ENCODE measurements at regions not wholly inside any gene's neighbourhood (a gene's known extent, or its start where the extent isn't known, plus 50 kb on each side); places are given as distances from the start of the nearest gene placed in this dataset.
"Not testable (repeated sequence)": the region's sequence is repeated elsewhere in the genome, so short reads cannot be mapped to it uniquely, and the experiment has no call there.

DNA sequence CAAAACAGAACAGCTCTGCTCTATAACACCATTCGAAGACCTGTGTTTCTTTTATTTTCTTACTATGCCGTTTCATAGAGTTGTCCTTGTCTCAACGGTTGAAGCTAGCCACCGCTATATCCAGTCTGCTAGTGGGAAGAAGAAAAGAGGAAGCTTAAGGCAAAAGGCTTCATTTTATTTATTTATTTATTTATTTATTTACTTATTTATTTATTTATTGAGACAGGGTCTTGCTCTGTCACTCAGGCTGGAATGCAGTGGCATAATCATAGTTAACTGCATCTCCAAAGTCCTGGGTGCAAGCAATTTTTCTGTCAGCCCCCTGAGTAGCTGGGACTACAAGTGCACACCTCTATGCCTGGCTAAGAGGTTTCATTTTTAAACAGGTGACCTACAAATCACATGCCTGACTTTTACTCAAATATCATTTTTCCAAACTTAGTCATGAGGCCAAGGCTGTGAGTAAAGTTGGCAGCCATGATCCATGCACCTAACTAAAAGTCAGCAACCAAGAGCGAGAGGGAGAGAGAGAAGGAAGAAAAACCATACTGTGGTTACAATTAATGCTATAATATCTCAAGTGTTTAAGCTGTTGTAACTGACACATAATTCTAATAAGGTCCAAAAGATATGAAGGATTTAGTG, 1305.3 kb upstream of the LRRTM3 start:
- DNase-seq: no peak

DNA sequence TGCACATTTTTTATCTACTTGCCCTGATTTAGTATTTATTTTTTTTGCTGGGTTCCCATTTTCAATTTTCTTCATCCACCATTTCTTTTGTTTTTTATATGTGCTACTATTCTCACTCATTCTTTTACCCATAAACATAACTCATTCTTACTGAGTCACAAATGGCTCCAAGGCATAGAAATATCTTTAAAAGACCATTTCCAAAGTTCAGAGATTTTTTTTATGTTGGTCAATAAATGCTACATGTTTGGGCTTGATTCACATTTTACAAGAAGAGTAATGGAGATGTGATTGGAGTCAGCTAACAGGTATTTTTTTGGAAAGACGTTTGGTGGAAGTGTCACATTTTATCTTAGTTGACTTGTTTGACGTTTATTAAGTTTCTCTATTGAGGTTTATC, 1303.2 kb upstream of the LRRTM3 start:
- no peak for DNase-seq

DNA sequence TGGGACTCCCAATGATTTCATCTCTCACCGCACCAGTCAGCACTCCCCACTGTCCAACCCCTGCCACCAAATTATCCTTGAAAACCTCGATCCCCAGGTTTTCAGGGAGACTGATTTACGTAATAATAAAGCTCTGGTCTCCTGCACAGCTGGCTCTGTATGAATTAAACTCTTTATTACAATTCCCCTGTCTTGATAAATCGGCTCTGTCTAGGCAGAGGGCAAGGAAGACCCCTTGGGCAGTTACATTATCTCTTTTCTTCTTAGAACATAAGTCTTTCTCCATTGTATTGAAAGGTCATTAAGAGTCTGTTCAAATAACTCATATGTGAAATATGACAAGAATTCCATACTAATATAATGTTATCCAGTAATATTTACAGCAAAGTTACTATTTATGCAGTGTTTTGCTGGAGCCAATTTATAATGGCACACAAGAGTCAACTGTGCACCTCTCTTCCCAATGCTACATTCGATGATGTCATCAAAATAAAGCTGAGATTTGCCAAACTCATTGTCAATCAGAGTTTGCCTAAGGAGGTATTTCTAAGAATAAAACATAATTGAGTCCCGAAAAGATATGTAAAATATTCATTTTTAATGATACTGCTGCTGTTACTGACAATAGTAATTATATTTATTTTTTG, 1297.2 kb upstream of the LRRTM3 start:
- no peak for DNase-seq

DNA sequence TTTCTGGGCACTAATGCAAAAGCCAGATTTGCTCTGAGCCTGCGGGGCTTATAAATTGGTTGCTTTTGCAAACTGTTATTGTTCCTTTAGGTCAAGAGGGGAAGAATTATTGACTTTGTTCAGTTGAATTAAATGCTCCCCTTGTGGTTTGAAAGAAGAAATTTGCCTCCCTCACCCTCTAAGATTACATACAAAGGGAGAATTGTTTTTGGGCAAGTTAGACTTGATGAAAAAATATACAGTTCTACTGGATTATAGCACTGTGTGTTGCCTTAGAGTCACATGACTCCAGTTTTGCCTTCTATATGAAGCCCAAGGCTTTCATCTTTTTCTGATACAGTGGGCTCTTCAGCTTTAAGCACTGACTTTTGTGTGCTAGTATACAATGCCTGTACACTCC, 1265.8 kb upstream of the LRRTM3 start:
- no peak for DNase-seq

DNA sequence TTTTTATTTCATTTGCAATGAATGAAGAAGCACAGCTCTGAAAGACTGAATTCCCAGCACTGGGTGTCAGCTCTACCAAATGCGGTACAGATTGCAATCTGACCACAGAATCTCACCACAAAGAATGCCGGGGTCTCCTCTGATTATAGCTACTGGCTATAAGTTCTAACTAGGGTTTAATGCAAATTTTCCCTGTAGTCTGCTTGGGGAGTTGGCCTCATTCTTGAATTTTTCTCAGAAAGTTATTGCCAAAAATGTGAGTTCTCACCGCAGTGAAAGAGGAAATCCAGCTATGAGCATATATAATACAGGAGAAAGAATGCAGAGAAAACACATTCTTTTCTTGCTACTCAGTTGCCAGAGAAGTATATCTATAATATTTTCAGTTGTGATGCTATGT, 1255.7 kb upstream of the LRRTM3 start:
- DNase-seq: no peak

DNA sequence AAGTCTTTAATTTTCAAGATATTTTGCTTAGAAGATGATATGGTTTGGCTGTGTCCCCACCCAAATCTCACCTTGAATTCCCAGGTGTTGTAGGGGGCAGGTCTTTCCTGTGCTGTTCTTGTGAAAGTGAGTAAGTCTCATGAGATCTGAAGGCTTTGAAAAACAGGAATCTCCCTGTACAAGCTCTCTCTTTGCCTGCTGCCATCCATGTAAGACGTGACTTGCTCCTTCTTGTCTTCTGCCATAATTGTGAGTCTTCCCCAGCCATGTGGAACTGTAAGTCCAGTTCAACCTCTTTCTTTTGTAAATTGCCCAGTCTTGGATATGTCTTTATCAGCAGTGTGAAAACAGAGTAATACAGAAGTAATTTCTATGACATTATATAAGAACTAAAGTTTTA, 1255.2 kb upstream of the LRRTM3 start:
- DNase-seq: not testable (repeated sequence)

DNA sequence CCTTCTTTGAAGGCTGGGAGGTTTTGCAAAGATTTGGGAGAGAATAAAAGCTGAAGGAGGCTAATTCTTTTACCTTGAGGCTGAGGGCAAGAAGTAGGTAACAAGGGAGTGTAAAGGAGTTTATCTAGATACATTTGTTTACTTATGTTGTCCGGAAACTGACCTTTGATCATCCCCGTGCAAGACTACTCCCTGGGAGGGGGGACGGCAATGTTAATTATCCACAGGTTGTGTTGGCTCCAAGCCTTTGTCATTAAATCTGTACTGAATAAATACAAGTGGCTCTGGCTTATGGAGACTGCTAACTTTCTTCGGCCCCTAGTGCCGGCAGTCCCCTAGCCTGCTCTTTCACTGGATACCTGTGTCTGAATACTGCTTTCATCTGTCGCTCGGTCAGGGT, 1250.6 kb upstream of the LRRTM3 start:
- DNase-seq: no peak

DNA sequence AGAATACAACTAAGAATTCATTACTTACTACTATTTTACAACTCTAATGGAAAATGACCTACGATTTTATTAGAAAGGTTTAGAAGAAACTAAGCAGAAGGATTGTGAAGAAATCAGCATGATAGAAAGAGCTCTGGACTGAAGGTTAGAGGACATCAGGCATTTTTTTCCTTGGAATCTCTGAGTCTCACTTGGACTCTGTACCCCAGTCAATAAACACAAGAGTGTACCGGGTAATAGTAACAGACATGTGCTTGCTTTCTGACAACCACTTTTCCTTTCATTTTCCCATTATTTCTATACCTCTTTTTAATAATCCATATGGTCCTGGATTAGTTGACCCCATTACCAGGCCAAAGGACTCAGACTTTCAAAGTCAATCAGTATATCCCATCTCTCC, 1240.9 kb upstream of the LRRTM3 start:
- no peak for DNase-seq

DNA sequence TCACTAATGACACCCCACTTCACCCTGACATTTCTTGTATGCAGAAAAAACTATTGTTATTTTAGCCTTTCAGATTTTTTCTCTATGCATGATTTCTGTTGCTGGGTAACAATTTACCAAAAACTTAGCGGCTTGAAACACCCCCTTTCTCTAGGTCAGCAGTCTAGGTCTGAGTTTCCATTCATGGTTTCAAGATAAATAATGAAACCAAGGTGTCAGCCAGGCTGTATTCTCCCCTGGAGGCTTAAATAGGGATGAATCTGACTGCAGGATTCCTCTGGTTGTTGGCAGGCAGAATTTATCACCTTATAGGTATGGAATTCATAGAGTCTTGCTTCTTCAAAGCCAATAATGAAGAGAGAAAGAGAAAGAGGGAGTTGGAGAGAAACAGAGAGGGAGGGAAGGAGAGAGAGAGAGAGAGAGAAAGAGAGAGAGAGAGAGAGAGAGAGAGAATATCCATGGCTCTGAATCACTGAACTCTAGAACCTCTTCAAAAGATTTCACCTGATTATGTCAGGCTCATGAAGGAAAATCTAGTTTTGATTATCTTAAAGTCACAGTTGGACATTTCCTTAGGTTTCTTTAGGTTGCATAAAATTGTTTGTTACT, 1224.6 kb upstream of the LRRTM3 start:
- no peak for DNase-seq

DNA sequence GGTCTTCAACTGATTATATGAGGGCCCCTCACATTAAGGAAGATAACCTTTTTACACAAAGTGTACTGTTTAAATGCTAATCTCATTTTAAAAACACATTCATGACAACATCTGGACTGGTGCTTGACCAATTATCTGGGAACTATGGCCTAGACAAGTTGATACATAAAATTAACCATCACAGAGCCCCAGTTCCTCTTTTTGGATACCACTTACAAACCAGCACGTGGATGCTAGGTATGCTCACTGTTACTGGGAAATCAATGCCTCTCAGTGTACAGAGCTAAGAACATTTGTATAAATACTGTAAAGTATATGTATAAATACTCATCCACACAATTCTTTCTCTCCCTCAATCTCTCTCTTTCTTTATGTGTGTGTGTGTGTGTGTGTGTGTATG, 1217.8 kb upstream of the LRRTM3 start:
- DNase-seq: no peak

DNA sequence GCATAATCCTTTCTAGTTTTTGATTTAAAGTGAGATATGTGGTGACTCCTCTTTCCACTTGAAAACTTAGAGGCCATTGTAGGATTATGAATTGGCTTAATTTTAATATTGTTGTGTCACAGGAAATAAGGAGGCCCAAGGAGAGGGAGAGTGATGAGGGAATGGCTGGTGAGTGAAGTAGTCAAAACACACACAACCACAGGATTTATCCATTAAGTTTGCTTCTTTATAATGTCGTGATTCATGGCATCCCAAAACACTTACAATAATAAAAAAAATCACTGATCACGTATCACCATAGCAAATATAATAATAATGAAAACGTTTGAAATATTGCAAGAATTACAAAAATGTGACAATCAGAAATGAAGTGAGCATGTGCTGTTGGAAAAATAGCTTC, 1215.5 kb upstream of the LRRTM3 start:
- DNase-seq: no peak

DNA sequence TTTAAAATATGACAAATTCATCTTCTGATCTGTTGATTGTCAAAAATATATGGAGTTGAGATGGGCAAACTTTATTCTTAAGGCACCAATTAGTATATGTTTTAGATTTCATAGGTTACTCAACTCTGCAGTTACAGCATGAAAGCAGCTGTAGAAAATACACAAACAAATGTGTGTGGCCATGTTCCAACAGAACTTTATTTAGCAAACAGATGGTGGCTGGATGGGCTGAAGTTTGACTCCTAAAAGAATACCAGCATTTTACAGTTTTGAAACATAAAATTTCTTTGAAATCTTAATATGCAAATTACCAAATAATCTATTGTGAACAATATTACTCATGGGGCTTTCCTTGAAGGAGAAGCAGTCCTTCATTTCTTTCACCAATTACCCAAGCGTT, 1206.0 kb upstream of the LRRTM3 start:
- no peak for DNase-seq

DNA sequence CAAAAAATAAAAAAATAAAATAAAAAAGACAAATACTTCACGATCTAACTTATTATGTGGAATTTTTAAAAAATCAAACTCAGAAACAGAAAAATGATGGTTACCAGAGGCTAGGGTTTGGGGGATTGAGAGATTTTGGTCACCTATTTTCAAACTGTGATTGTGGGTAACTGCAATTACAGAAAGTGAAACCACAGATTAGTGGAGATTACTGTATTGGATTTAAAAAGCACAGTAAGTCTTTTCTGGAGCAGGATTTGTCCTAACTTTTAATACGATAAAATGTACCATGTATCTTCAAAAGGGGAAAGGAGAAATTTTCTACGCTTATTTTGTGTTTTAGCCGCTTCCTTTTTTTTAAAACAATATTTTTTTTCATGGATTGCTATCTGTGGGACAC, 1204.9 kb upstream of the LRRTM3 start:
- no peak for DNase-seq

DNA sequence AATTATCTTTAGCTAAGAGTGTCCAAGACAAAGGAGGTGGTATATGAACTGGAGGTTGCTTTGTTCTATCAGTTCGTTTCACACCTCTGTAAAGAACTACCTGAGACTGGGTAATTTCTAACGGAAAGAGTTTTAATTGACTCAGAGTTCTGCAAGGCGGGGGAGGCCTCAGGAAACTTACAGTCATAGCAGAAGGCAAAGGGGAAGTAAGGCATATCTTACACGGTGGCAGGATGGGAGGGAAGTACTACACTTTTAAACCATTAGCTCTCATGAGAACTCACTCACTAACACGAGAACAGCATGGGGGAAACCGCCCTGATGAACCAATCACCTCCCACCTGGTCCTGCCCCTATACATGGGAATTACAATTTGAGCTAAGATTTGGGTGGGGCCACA, 1202.3 kb upstream of the LRRTM3 start:
- no peak for DNase-seq

DNA sequence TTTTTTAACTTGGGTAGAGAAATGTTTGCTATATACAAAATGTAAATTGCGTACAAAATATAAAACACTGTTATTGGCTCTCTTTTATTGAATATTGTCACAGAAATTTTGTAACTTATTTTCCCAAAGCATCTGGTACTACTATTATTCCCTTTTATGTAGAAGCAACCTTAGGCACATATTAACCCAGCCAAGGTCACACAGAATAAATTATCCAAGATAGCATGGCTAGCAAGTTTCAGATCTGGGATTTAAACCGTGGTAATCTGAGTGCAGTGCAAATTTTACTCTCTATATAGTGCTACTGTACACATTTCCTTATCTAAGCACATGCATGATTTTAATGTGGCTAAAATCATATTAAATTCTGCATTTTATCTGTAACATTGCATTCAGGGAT, 1190.5 kb upstream of the LRRTM3 start:
- no peak for DNase-seq

DNA sequence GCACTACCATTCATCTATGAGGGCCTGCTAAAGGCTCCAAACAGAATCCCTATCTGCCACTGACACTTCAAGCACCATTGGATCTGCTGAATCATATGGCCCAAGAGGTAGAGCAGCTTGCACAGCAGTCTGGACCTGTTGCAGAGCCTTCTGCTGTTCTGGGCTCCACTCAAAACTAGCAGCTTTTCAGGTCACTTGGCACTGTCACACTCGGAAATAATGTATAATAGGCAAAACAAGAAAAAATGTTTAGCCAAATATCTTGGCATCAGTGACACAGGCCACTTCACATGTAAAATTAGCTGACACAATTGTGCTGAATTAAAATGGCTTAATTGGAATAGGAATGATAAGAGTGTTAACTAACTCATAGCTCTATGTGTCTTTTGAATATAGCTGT, 1182.9 kb upstream of the LRRTM3 start:
- no peak for DNase-seq

DNA sequence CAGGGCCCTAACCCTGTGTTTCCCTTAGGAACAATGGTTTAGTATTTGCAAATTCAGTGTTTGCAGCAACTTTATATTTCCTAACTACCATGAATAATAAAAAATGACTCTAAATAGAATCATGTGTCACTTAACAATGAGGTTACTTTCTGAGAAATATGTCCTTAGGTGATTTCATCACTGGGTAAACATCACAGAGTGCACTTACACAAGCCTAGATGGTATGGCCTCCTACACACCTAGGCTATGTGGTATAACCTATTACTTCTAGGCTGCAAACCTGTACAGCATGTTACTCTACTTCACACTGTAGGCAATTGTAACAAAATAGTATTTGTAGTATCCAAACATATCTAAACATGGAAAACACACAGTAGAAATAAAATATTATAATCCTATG, 1174.6 kb upstream of the LRRTM3 start:
- DNase-seq: no peak

DNA sequence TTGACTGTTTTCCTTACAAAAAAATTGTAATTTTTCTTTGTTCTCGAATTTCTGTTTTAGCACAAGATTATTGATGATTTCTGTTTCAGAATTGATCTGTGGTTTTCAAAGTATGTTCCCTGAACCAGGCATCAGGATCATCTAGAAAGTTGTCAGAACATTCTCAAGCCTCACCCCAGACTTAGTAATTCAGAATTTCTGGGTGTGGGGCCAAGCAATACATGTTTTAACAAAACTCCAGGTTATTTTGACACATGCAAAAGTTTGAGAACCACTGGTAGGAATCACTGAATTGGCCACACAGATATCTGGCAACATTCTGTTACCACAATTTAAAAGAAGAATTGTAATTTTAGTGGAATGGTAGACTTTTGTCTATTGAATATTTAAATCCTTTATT, 1173.9 kb upstream of the LRRTM3 start:
- no peak for DNase-seq

DNA sequence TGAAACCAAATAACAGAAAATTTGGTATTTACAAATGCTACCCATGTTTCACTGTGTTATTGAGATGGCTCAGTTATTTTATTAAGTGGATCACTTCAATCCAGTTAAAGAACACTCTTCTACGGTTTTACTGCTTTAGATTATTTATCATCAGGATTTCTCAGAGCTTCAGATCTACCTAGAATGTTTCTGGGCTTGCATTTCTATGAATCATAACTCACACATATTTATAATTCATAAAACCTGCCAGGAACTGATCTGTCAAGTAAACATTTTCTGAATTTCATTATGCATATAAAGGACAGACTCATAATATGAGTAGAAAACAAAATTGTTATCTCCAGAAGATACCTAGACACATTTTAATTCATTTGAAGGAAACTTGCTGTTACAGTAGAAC, 1172.3 kb upstream of the LRRTM3 start:
- DNase-seq: no peak

DNA sequence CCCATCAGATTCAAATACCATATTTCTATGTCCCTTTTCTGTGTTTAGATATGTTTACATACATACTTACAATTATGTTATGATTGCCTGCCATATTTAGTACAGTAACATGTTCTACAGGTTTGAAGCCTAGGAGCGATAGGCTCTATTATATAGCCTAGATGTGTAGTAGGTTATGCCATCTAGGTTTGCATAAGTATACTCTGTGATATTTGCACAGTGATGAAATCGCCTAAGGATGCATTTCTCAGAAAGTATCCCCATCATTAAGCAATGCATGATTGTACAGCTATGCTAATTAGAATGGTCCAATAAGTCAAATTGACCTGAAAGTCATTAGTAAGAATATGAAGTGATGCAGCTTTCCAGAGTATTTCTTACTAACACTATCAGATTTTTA, 1171.7 kb upstream of the LRRTM3 start:
- DNase-seq: no peak

DNA sequence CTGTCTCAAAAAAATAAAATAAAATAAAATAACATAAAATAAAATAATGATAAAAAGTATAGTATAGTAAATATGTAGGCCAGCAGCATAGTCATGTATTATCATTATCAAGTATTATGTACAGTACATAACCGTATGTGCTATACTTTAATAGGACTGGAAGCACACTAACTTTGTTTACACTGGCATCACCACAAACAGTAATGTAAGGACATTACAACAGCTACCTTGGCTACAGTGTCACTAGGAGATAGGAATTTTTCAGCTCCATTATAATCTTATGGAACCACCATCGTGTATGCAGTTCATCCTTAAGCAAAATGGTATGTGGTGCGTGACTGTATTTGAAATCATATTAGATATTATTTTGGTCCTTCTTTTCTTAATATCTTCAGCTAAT, 1163.5 kb upstream of the LRRTM3 start:
- no peak for DNase-seq

DNA sequence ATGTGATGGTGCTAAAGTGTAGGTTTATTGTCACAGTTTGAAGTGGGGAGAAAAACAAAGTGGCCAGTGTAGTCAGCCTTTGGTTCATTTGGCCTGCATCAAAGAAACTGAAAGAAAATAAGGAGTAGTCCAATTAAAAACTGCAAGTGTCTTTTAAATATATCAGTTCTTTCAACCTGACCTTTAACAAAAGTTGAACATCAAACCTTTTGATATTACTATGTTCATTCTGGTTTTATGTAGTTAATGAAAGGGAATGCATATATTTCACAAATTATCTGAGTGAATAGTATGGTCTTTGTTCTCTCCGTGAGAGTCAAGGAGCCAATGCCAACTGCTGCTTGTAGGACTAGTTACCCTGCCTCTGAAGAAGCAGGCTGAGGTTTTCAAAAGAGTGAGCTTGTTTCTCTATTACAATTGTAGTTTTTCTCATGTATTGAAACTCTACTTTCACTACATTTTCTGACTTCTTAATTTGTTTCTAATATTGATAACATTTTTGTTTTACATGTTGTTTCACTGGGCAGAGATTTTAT, 1160.8 kb upstream of the LRRTM3 start:
- no peak for DNase-seq

DNA sequence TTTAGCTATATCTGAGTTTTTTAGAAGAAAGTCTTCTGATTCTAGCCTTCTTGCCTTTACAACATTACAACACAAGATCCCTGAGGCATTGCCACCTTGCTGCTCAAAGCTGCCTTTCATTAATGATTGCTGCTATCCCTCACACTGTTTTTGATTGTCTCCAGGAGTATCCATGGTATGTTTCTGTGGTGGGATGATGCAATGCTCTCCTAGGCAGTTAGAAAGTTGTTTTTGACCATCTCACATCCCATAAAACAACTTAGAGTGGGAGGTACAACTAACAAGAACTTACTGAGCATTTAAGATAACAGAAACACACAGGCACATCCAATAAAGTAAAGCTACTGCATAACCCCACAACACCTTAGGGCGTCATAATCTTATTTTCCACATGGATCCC, 1156.0 kb upstream of the LRRTM3 start:
- no peak for DNase-seq

DNA sequence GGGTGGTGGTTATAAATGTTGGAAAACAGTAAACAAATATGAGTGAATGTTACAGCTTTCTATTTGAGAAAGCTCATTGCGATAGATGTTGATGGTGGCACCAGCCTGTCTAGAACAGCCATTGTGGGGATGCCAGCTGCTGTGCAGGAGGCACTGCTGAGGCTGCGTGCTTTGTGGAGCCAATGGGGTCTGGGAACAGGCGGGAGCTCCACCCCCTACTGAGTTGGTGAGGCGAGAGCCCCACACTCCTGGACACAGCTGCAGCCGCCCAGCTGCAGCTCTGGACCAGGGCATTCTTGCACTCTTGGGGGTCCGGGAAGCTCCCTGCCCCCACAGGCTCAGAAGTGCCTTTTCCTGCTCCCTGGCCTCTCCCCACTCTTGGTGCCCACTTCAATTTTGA, 1147.1 kb upstream of the LRRTM3 start:
- no peak for DNase-seq

DNA sequence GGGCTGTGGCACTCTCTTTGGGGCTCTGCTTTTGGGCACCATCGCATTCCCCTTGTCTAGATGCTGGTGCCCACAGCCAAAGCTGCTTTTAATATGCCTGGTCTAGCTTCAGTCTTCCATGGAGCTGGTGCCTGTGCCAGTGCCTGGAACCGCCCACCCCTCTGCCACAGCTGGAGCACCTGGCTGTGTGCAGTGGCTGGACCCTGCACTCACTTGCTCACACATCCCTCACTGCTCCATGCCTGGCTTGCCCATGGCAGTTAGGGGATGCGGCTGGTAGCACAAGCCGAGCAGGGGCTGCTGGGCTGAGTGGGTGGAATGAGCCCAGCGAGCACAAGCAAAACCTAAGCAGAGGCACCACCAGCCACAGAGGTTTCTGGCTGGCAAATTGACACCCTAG, 1145.9 kb upstream of the LRRTM3 start:
- DNase-seq: no peak
